WTC11 (cell line): ENCODE measurements at regions not wholly inside any gene's neighbourhood (a gene's known extent, or its start where the extent isn't known, plus 50 kb on each side); places are given as distances from the start of the nearest gene placed in this dataset.

ENCODE experiments used
- ATAC-seq: fragments of 200-7000 bp; cut with Tn5 transposase; 2 replicates; pipeline ENCODE4 v1.10.0; 2021; ENCODE audit warnings: mild to moderate bottlenecking, moderate library complexity
- CTCF ChIA-PET: fragments of 300-600 bp; sonication (Branson Sonifier 250); formaldehyde crosslinking; loops from one replicate; lab custom pipeline; 2021; ENCODE audit warnings: antibody characterized with exemption; lab: Charles Lee
- POLR2A ChIA-PET: fragments of 350-600 bp; sonication (Branson Sonifier 250); formaldehyde crosslinking; loops from one replicate; lab custom pipeline; 2021; ENCODE audit warnings: antibody characterized with exemption; lab: Charles Lee
- DNase-seq: peaks from one replicate; pipeline ENCODE4 v3.0.0; 2021; ENCODE audit warnings: low spot score
- H3K27ac Mint-ChIP-seq: 2 replicates; pipeline ENCODE4 v1.8.0; 2021; ENCODE audit warnings: mixed read lengths
- H3K27me3 Mint-ChIP-seq: 2 replicates; pipeline ENCODE4 v1.8.0; 2021; ENCODE audit warnings: low read depth, mild to moderate bottlenecking, moderate library complexity, mixed read lengths
- H3K36me3 Mint-ChIP-seq: 2 replicates; pipeline ENCODE4 v1.8.0; 2021; ENCODE audit warnings: mixed read lengths
- H3K4me1 Mint-ChIP-seq: 2 replicates; pipeline ENCODE4 v1.8.0; 2022; ENCODE audit warnings: mixed read lengths
- H3K4me3 Mint-ChIP-seq: 2 replicates; pipeline ENCODE4 v1.8.0; 2021; ENCODE audit warnings: mild to moderate bottlenecking, moderate library complexity, mixed read lengths
- H3K9me3 Mint-ChIP-seq: 2 replicates; pipeline ENCODE4 v1.8.0; 2021; ENCODE audit warnings: mixed read lengths
- CBFB ChIP-seq: sonication (generic); formaldehyde crosslinking; IDR thresholded peaks from 2 replicates; pipeline ENCODE4 v1.8.1; 2022; ENCODE audit warnings: mild to moderate bottlenecking, low read depth, missing genetic modification reagents
- ETV6 ChIP-seq: sonication (generic); formaldehyde crosslinking; IDR thresholded peaks from 2 replicates; pipeline ENCODE4 v1.8.1; 2022; ENCODE audit warnings: mild to moderate bottlenecking, missing genetic modification reagents
- FOXJ3 ChIP-seq: sonication (generic); formaldehyde crosslinking; IDR thresholded peaks from 2 replicates; pipeline ENCODE4 v1.9.0; 2021; ENCODE audit warnings: missing genetic modification reagents, mild to moderate bottlenecking, borderline replicate concordance
- JAZF1 ChIP-seq: fragments of 250-450 bp; sonication (Bioruptor Pico); IDR thresholded peaks from 2 replicates; pipeline ENCODE4 v1.9.0; 2021; ENCODE audit warnings: moderate library complexity, mild to moderate bottlenecking, inconsistent platforms
- MXD4 ChIP-seq: fragments of 250-450 bp; sonication (Bioruptor Pico); IDR thresholded peaks from 2 replicates; pipeline ENCODE4 v1.8.0; 2021; ENCODE audit warnings: mild to moderate bottlenecking, moderate library complexity, borderline replicate concordance
- MYBL2 ChIP-seq: sonication (generic); formaldehyde crosslinking; IDR thresholded peaks from 2 replicates; pipeline ENCODE4 v1.8.1; 2023; ENCODE audit warnings: mild to moderate bottlenecking, moderate library complexity, missing genetic modification reagents
- SP1 ChIP-seq: sonication (generic); formaldehyde crosslinking; conservative IDR thresholded peaks from 2 replicates; pipeline ENCODE4 v1.8.1; 2022; ENCODE audit warnings: missing genetic modification reagents
- ZNF317 ChIP-seq: sonication (generic); formaldehyde crosslinking; IDR thresholded peaks from 2 replicates; pipeline ENCODE4 v1.8.1; 2023; ENCODE audit warnings: low read depth, mild to moderate bottlenecking, moderate library complexity, missing genetic modification reagents, borderline replicate concordance
- TF ChIP-seq, protein P1 (sequence below): sonication (generic); formaldehyde crosslinking; IDR thresholded peaks from 2 replicates; pipeline ENCODE4 v1.8.0; 2022; ENCODE audit warnings: mild to moderate bottlenecking, missing genetic modification reagents
- TF ChIP-seq, protein P2 (sequence below): sonication (generic); formaldehyde crosslinking; IDR thresholded peaks from 2 replicates; pipeline ENCODE4 v1.8.1; 2022; ENCODE audit warnings: missing genetic modification reagents, borderline replicate concordance
- TF ChIP-seq, protein P3 (sequence below): sonication (generic); formaldehyde crosslinking; IDR thresholded peaks from 2 replicates; pipeline ENCODE4 v1.8.1; 2022; ENCODE audit warnings: low read depth, mild to moderate bottlenecking, moderate library complexity, missing genetic modification reagents, borderline replicate concordance
- TF ChIP-seq, protein P4 (sequence below): sonication (generic); formaldehyde crosslinking; IDR thresholded peaks from 2 replicates; pipeline ENCODE4 v1.8.1; 2023; ENCODE audit warnings: mild to moderate bottlenecking, missing genetic modification reagents, moderate library complexity
- TF ChIP-seq, protein P5 (sequence below): sonication (generic); formaldehyde crosslinking; conservative IDR thresholded peaks from 2 replicates; pipeline ENCODE4 v1.8.1; 2023; ENCODE audit warnings: mild to moderate bottlenecking, low read depth, missing genetic modification reagents, moderate library complexity
- TF ChIP-seq, protein P6 (sequence below): sonication (generic); formaldehyde crosslinking; IDR thresholded peaks from 2 replicates; pipeline ENCODE4 v1.8.0; 2022; ENCODE audit warnings: missing genetic modification reagents

DNA sequence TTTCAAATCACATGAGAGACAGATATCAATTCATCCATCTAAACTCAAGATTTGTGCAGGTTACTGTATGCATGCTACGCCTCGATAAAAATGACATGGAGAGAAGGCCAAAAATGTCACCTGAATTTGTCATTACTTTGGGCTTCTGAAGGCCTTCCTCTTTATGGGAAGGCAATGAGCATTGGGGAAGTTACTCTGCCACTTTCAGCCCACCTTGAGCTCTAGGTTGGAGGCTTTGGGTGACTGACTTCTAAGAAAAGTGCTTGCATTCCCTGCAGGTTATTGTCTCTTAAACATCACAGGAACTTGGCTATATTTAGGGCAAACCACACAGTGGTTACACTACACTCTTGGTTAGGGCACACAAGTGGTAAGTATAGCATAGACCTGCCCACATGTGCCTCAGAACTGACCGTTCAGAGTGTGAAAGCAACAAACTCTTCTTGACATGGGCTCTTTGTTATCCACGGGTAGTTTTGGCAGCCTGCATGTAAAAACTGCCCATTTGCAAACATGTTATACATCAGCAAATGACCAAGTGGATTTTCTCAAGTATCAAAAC is 169.5 kb downstream of the ZNF608 start (continued):
- TF ChIP-seq, protein P1, sequence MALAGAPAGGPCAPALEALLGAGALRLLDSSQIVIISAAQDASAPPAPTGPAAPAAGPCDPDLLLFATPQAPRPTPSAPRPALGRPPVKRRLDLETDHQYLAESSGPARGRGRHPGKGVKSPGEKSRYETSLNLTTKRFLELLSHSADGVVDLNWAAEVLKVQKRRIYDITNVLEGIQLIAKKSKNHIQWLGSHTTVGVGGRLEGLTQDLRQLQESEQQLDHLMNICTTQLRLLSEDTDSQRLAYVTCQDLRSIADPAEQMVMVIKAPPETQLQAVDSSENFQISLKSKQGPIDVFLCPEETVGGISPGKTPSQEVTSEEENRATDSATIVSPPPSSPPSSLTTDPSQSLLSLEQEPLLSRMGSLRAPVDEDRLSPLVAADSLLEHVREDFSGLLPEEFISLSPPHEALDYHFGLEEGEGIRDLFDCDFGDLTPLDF: no peak

DNA sequence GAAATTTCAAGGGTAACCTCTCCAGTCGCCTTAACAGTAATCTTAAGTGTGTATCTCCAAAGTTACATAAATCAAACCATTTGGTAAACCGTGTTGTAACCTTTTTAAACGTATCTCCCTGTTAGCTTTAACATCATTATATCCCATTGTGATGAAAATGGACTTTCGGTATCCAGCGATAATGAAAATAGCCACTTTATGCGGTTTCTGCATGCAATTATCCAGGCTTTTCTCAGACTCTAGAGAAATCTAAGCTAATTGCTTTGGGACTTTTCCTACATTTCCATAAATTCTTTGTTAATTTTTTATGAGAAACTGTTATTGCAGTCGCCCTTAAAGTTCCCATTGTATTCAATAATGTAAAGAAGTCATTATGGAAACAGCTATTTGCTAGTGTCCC is 170.7 kb downstream of the ZNF608 start:
- CTCF ChIA-PET: no interaction called here
- TF ChIP-seq, protein P2, sequence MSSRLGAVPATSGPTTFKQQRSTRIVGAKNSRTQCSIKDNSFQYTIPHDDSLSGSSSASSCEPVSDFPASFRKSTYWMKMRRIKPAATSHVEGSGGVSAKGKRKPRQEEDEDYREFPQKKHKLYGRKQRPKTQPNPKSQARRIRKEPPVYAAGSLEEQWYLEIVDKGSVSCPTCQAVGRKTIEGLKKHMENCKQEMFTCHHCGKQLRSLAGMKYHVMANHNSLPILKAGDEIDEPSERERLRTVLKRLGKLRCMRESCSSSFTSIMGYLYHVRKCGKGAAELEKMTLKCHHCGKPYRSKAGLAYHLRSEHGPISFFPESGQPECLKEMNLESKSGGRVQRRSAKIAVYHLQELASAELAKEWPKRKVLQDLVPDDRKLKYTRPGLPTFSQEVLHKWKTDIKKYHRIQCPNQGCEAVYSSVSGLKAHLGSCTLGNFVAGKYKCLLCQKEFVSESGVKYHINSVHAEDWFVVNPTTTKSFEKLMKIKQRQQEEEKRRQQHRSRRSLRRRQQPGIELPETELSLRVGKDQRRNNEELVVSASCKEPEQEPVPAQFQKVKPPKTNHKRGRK (CRISPR knock-in tag): no peak
- TF ChIP-seq, protein P3, sequence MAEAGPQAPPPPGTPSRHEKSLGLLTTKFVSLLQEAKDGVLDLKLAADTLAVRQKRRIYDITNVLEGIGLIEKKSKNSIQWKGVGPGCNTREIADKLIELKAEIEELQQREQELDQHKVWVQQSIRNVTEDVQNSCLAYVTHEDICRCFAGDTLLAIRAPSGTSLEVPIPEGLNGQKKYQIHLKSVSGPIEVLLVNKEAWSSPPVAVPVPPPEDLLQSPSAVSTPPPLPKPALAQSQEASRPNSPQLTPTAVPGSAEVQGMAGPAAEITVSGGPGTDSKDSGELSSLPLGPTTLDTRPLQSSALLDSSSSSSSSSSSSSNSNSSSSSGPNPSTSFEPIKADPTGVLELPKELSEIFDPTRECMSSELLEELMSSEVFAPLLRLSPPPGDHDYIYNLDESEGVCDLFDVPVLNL (CRISPR knock-in tag): no peak
- TF ChIP-seq, protein P4, sequence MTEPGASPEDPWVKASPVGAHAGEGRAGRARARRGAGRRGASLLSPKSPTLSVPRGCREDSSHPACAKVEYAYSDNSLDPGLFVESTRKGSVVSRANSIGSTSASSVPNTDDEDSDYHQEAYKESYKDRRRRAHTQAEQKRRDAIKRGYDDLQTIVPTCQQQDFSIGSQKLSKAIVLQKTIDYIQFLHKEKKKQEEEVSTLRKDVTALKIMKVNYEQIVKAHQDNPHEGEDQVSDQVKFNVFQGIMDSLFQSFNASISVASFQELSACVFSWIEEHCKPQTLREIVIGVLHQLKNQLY: no peak
- TF ChIP-seq, all 79 proteins: peak for 0
- Mint-ChIP-seq H3K9me3 (peaks cover 4% of the 10 kb centered on the region), H3K36me3 (peaks cover 2% of the 10 kb centered on the region; the same call in 1 of the 2 replicates), H3K4me1 (peaks cover 56% of the 10 kb centered on the region), H3K27ac (no peak overlapping the region), H3K4me3 (no peak overlapping the region), H3K27me3 (peaks cover 38% of the 10 kb centered on the region)
- POLR2A ChIA-PET: no interaction called here
- ATAC-seq: no peak
- DNase-seq: no peak

DNA sequence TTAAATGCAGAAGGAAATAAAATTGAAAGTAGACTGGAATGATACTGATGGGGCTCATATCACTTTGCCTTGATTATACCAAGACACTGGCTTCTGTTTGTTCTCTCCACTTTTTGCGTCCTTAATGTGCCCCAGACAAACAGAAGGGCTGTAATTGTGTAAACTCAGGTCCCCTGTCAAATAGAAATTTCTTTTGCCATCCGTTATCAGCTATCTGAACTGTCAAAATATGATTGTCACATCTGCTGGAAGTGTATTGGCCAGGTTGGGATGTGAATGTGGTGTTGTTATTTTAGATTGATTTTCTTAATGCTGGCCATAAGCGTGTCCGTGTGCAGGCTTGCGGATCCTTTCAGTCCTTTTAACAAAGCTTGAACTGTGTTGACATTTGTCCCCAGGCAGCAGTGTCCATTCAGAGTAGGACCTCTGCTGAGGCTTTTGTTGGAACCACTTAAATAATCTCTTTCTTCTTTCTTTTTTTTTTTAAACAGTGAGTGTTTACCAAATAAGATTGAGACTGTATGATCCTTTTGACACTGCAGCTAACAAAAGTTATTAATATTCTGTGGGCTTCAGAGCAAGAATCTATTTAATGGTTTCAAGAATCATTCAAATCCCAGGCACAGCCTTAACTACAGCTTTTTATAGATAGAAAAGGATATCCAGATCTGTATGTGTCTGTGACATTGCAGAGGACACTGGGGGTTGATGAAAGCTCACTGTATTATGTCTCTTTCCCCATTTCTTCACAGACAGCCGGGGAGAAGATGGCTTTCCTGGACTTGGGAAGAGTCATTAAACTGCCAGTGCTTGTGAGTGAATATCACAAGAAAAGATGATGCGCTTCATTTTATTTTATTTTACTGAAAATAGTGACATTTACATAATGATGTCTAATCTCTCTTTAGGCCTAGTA is 171.7 kb downstream of the ZNF608 start:
- POLR2A ChIA-PET: interaction anchor here (0.6 kb wide), 1 partner anchor 904 kb away, joined by 3 read pairs; no protein-coding TSS in a partner anchor
- DNase-seq: no peak
- TF ChIP-seq ETV6 (CRISPR knock-in tag): no peak
- TF ChIP-seq, protein P5, sequence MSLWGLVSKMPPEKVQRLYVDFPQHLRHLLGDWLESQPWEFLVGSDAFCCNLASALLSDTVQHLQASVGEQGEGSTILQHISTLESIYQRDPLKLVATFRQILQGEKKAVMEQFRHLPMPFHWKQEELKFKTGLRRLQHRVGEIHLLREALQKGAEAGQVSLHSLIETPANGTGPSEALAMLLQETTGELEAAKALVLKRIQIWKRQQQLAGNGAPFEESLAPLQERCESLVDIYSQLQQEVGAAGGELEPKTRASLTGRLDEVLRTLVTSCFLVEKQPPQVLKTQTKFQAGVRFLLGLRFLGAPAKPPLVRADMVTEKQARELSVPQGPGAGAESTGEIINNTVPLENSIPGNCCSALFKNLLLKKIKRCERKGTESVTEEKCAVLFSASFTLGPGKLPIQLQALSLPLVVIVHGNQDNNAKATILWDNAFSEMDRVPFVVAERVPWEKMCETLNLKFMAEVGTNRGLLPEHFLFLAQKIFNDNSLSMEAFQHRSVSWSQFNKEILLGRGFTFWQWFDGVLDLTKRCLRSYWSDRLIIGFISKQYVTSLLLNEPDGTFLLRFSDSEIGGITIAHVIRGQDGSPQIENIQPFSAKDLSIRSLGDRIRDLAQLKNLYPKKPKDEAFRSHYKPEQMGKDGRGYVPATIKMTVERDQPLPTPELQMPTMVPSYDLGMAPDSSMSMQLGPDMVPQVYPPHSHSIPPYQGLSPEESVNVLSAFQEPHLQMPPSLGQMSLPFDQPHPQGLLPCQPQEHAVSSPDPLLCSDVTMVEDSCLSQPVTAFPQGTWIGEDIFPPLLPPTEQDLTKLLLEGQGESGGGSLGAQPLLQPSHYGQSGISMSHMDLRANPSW (CRISPR knock-in tag): no peak
- no peak for TF ChIP-seq ZNF317 (CRISPR knock-in tag)
- TF ChIP-seq FOXJ3 (CRISPR knock-in tag): no peak
- no peak for TF ChIP-seq MXD4 (CRISPR knock-in tag)
- TF ChIP-seq JAZF1 (CRISPR knock-in tag): no peak
- TF ChIP-seq MYBL2 (CRISPR knock-in tag): no peak
- TF ChIP-seq, protein P6, sequence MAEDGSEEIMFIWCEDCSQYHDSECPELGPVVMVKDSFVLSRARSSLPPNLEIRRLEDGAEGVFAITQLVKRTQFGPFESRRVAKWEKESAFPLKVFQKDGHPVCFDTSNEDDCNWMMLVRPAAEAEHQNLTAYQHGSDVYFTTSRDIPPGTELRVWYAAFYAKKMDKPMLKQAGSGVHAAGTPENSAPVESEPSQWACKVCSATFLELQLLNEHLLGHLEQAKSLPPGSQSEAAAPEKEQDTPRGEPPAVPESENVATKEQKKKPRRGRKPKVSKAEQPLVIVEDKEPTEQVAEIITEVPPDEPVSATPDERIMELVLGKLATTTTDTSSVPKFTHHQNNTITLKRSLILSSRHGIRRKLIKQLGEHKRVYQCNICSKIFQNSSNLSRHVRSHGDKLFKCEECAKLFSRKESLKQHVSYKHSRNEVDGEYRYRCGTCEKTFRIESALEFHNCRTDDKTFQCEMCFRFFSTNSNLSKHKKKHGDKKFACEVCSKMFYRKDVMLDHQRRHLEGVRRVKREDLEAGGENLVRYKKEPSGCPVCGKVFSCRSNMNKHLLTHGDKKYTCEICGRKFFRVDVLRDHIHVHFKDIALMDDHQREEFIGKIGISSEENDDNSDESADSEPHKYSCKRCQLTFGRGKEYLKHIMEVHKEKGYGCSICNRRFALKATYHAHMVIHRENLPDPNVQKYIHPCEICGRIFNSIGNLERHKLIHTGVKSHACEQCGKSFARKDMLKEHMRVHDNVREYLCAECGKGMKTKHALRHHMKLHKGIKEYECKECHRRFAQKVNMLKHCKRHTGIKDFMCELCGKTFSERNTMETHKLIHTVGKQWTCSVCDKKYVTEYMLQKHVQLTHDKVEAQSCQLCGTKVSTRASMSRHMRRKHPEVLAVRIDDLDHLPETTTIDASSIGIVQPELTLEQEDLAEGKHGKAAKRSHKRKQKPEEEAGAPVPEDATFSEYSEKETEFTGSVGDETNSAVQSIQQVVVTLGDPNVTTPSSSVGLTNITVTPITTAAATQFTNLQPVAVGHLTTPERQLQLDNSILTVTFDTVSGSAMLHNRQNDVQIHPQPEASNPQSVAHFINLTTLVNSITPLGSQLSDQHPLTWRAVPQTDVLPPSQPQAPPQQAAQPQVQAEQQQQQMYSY (CRISPR knock-in tag): no peak
- TF ChIP-seq CBFB (CRISPR knock-in tag): no peak
- TF ChIP-seq SP1 (CRISPR knock-in tag): no peak
- TF ChIP-seq, all 79 proteins: peak for 0
- H3K27me3 Mint-ChIP-seq: peaks cover 32% of the 10 kb centered on the region
- no peaks in the 10 kb centered on the region for H3K36me3 Mint-ChIP-seq
- peaks cover 59% of the 10 kb centered on the region for H3K4me1 Mint-ChIP-seq
- H3K27ac Mint-ChIP-seq: no peak overlapping the region
- CTCF ChIA-PET: no interaction called here
- ATAC-seq: no peak
- peaks cover 2% of the 10 kb centered on the region for H3K9me3 Mint-ChIP-seq
- H3K4me3 Mint-ChIP-seq: no peak overlapping the region
